ENCODE measurements at regions not wholly inside any gene's neighbourhood (a gene's known extent, or its start where the extent isn't known, plus 50 kb on each side); places are given as distances from the start of the nearest gene placed in this dataset.

DNA sequence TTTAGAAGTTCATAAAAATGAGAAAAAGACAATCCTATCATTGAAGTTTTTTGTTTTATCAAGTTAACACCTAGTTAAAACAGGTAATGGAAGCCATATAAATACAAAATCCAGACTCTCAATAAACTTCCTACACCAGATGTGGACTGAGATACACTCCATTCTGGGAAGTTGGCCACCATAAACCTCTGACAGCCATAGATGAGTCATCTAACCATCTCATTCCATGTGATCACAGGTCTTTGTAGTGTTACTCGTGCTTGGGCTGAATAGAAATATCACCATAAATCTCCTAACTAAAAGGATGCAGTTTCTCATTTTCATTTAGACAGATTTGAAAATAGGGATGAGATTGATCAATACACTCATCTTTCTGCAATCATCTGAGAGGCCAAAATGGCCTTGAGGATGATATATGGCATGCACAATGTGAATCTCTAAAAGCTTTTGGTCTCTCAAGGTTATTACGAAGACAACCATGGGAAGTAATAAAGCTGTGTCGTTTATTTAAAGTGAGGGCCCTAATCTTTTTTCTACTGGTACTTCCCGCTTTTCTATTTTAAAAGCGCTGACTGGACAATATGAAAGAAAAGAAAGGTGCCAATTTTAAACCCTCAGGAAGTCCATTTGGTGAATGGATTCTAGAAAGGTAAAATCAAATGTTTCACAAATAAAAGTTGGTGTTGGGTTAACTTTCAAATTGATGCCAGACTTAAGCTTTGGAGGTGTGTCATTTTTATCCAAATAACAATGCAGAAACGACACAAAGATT is 155.5 kb downstream of the POLR2M start:
- no peaks in the 10 kb centered on the region for H3K9me3 ChIP-seq (ENCODE audit: control insufficient read depth in 4 of 4, low read length in 3 of 4)
- peaks cover 0 to 3% (median 0%) of the 10 kb centered on the region in 4 donors for H3K27me3 ChIP-seq (ENCODE audit: control insufficient read depth in 4 of 4, insufficient read depth in 4 of 4, low read length in 3 of 4)
- TF ChIP-seq JUND (IDR thresholded peaks at IDR 0.05) (no peak), GABPA (IDR thresholded peaks at IDR 0.05 in 1 of 2, conservative IDR thresholded peaks at IDR 0.05 in 1 of 2) (no peak), NR2F2 (IDR thresholded peaks at IDR 0.05) (no peak), SP1 (IDR thresholded peaks at IDR 0.05) (no peak), MAX (IDR thresholded peaks at IDR 0.05) (no peak), EGR1 (IDR thresholded peaks at IDR 0.05; ENCODE audit: low read depth in 2 of 2) (no peak), HNF4G (IDR thresholded peaks at IDR 0.05) (no peak), YY1 (IDR thresholded peaks at IDR 0.05) (no peak), FOXA1 (IDR thresholded peaks at IDR 0.05) (no peak), RAD21 (IDR thresholded peaks at IDR 0.05) (no peak), HNF4A (conservative IDR thresholded peaks at IDR 0.05) (no peak)
- TF ChIP-seq, protein P1, sequence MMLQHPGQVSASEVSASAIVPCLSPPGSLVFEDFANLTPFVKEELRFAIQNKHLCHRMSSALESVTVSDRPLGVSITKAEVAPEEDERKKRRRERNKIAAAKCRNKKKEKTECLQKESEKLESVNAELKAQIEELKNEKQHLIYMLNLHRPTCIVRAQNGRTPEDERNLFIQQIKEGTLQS (IDR thresholded peaks at IDR 0.05): no peak
- TF ChIP-seq, protein P2, sequence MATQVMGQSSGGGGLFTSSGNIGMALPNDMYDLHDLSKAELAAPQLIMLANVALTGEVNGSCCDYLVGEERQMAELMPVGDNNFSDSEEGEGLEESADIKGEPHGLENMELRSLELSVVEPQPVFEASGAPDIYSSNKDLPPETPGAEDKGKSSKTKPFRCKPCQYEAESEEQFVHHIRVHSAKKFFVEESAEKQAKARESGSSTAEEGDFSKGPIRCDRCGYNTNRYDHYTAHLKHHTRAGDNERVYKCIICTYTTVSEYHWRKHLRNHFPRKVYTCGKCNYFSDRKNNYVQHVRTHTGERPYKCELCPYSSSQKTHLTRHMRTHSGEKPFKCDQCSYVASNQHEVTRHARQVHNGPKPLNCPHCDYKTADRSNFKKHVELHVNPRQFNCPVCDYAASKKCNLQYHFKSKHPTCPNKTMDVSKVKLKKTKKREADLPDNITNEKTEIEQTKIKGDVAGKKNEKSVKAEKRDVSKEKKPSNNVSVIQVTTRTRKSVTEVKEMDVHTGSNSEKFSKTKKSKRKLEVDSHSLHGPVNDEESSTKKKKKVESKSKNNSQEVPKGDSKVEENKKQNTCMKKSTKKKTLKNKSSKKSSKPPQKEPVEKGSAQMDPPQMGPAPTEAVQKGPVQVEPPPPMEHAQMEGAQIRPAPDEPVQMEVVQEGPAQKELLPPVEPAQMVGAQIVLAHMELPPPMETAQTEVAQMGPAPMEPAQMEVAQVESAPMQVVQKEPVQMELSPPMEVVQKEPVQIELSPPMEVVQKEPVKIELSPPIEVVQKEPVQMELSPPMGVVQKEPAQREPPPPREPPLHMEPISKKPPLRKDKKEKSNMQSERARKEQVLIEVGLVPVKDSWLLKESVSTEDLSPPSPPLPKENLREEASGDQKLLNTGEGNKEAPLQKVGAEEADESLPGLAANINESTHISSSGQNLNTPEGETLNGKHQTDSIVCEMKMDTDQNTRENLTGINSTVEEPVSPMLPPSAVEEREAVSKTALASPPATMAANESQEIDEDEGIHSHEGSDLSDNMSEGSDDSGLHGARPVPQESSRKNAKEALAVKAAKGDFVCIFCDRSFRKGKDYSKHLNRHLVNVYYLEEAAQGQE (IDR thresholded peaks at IDR 0.05): no peak
- TF ChIP-seq, protein P3, sequence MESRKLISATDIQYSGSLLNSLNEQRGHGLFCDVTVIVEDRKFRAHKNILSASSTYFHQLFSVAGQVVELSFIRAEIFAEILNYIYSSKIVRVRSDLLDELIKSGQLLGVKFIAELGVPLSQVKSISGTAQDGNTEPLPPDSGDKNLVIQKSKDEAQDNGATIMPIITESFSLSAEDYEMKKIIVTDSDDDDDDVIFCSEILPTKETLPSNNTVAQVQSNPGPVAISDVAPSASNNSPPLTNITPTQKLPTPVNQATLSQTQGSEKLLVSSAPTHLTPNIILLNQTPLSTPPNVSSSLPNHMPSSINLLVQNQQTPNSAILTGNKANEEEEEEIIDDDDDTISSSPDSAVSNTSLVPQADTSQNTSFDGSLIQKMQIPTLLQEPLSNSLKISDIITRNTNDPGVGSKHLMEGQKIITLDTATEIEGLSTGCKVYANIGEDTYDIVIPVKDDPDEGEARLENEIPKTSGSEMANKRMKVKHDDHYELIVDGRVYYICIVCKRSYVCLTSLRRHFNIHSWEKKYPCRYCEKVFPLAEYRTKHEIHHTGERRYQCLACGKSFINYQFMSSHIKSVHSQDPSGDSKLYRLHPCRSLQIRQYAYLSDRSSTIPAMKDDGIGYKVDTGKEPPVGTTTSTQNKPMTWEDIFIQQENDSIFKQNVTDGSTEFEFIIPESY (IDR thresholded peaks at IDR 0.05): no peak
- H3K4me3 ChIP-seq (ENCODE audit: low read depth in 1 of 3, low read length in 3 of 3): no peak overlapping the region
- no peak overlapping the region for H3K9ac ChIP-seq (ENCODE audit: low read depth in 1 of 2, low read length in 2 of 2)
- DNase-seq (ENCODE audit: low spot score): no peak
- 63% methylated on average over 6 of the region's 6 CpGs for WGBS
- no peaks in the 10 kb centered on the region for H3K36me3 ChIP-seq (ENCODE audit: control insufficient read depth in 4 of 4, insufficient read depth in 3 of 4, low read depth in 1 of 4, low read length in 3 of 4)
- no peak overlapping the region for H3K27ac ChIP-seq (ENCODE audit: low read depth in 1 of 2, low read length in 2 of 2)
- H3K4me1 ChIP-seq (ENCODE audit: control insufficient read depth in 4 of 4, insufficient read depth in 4 of 4, low read length in 3 of 4): no peaks in the 10 kb centered on the region

DNA sequence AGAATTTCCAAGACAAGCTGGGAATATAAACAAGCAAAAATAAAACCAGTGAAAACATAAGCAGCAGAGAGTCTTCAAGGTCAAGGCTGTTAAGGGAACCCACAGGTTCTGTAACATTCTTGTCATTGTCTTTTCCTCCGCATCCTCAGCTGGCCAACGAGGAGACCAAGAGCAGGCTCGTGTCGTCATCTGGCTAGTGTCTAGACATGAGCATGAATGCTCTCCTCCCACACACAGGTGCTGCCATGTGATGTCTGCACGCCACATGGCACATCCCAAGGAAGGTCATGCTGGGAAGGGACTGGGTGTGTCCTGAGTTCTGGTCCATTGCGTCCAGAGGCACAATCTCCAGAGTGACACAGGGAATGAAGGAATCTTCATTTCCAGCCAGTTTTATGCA is 156.2 kb downstream of the POLR2M start:
- peaks cover 0 to 3% (median 0%) of the 10 kb centered on the region in 4 donors for H3K27me3 ChIP-seq (ENCODE audit: control insufficient read depth in 4 of 4, insufficient read depth in 4 of 4, low read length in 3 of 4)
- TF ChIP-seq JUND (IDR thresholded peaks at IDR 0.05) (no peak), RAD21 (IDR thresholded peaks at IDR 0.05) (no peak), EGR1 (IDR thresholded peaks at IDR 0.05; ENCODE audit: low read depth in 2 of 2) (no peak), TAF1 (conservative IDR thresholded peaks at IDR 0.05) (no peak), GABPA (IDR thresholded peaks at IDR 0.05 in 1 of 2, conservative IDR thresholded peaks at IDR 0.05 in 1 of 2) (no peak), HNF4A (conservative IDR thresholded peaks at IDR 0.05) (no peak), SP1 (IDR thresholded peaks at IDR 0.05) (no peak)
- TF ChIP-seq, protein P2 (IDR thresholded peaks at IDR 0.05): no peak
- TF ChIP-seq, protein P3 (IDR thresholded peaks at IDR 0.05): no peak
- TF ChIP-seq, protein P1 (IDR thresholded peaks at IDR 0.05): no peak
- TF ChIP-seq, protein P4, sequence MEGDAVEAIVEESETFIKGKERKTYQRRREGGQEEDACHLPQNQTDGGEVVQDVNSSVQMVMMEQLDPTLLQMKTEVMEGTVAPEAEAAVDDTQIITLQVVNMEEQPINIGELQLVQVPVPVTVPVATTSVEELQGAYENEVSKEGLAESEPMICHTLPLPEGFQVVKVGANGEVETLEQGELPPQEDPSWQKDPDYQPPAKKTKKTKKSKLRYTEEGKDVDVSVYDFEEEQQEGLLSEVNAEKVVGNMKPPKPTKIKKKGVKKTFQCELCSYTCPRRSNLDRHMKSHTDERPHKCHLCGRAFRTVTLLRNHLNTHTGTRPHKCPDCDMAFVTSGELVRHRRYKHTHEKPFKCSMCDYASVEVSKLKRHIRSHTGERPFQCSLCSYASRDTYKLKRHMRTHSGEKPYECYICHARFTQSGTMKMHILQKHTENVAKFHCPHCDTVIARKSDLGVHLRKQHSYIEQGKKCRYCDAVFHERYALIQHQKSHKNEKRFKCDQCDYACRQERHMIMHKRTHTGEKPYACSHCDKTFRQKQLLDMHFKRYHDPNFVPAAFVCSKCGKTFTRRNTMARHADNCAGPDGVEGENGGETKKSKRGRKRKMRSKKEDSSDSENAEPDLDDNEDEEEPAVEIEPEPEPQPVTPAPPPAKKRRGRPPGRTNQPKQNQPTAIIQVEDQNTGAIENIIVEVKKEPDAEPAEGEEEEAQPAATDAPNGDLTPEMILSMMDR (IDR thresholded peaks at IDR 0.05; ENCODE audit: low read depth, low read length, missing input control): no peak

More for the DNA sequence above, 156.2 kb downstream of the POLR2M start:
- no peak overlapping the region for H3K9ac ChIP-seq (ENCODE audit: low read depth in 1 of 2, low read length in 2 of 2)
- no peak overlapping the region for H3K27ac ChIP-seq (ENCODE audit: low read depth in 1 of 2, low read length in 2 of 2)
- no peak for DNase-seq (ENCODE audit: low spot score)
- 94% methylated on average over 6 of the region's 6 CpGs for WGBS
- no peak overlapping the region for H3K4me3 ChIP-seq (ENCODE audit: low read depth in 1 of 3, low read length in 3 of 3)
- no peaks in the 10 kb centered on the region for H3K9me3 ChIP-seq (ENCODE audit: control insufficient read depth in 4 of 4, low read length in 3 of 4)
- H3K4me1 ChIP-seq (ENCODE audit: control insufficient read depth in 4 of 4, insufficient read depth in 4 of 4, low read length in 3 of 4): no peaks in the 10 kb centered on the region
- H3K36me3 ChIP-seq (ENCODE audit: control insufficient read depth in 4 of 4, insufficient read depth in 3 of 4, low read depth in 1 of 4, low read length in 3 of 4): no peaks in the 10 kb centered on the region

Measured in liver (tissue), 8 donors.